GM12891 (cell line): ENCODE measurements at regions not wholly inside any gene's neighbourhood (a gene's known extent, or its start where the extent isn't known, plus 50 kb on each side); places are given as distances from the start of the nearest gene placed in this dataset.

Source experiments
- DNase-seq: peaks from one replicate; pipeline ENCODE4 v3.0.0; 2011; ENCODE audit warnings: low spot score; ENCODE audit not compliant: insufficient read length
- FAIRE-seq: peaks from 2 replicates; lab custom pipeline; 2011; peaks lifted over from hg19 to GRCh38; lab: Jason Lieb, UNC
- PAX5 ChIP-seq: IDR thresholded peaks from 2 replicates; pipeline ENCODE4 v1.6.1; 2011; ENCODE audit warnings: low read length, moderate library complexity, mild to moderate bottlenecking; ENCODE audit not compliant: insufficient read depth, severe bottlenecking
- POLR2A ChIP-seq: IDR thresholded peaks from 2 replicates; pipeline ENCODE4 v1.6.1; 2011; ENCODE audit warnings: low read depth, low read length, control low read depth
- POLR2AphosphoS5 ChIP-seq: IDR thresholded peaks from 2 replicates; pipeline ENCODE4 v1.6.1; 2011; ENCODE audit warnings: low read depth, low read length, control low read depth
- POU2F2 ChIP-seq: IDR thresholded peaks from 2 replicates; pipeline ENCODE4 v1.6.1; 2011; ENCODE audit warnings: low read depth, mild to moderate bottlenecking, control low read depth, low read length, moderate library complexity
- SPI1 ChIP-seq: IDR thresholded peaks from 2 replicates; pipeline ENCODE4 v1.6.1; 2011; ENCODE audit warnings: low read depth, low read length, control low read depth
- TAF1 ChIP-seq: IDR thresholded peaks from 2 replicates; pipeline ENCODE4 v1.6.1; 2011; ENCODE audit warnings: low read depth, low read length, control low read depth

- DNase-seq (no peak), FAIRE-seq (no peak)
- no peak for TF ChIP-seq POLR2AphosphoS5
- no peak for TF ChIP-seq PAX5
- no peak for TF ChIP-seq POU2F2
- no peak for TF ChIP-seq SPI1
Measured at GRCh38 chr14:45705940-45706534, 453.0 kb upstream of the MIS18BP1 start.

GRCh38 chr14:45699471-45699870, 446.5 kb upstream of the MIS18BP1 start:
- FAIRE-seq, result no peak
- no peak for DNase-seq
- TF ChIP-seq TAF1 (no peak), POLR2AphosphoS5 (no peak), SPI1 (no peak), POU2F2 (no peak)

- no peak for FAIRE-seq
- TF ChIP-seq POLR2AphosphoS5 (no peak), SPI1 (no peak), POU2F2 (no peak), TAF1 (no peak), PAX5 (no peak), POLR2A (no peak)
- no peak for DNase-seq
Measured at GRCh38 chr14:45698462-45699134, 445.6 kb upstream of the MIS18BP1 start.

- no peak for DNase-seq
- no peak for TF ChIP-seq POLR2AphosphoS5
- TF ChIP-seq SPI1, result no peak
- no peak for TF ChIP-seq POU2F2
- no peak for TF ChIP-seq TAF1
- TF ChIP-seq POLR2A, result no peak
- TF ChIP-seq PAX5, result no peak
- no peak for FAIRE-seq
Measured at GRCh38 chr14:45686771-45687170, 433.8 kb upstream of the MIS18BP1 start.

GRCh38 chr14:45680531-45680930, 427.5 kb upstream of the MIS18BP1 start:
- FAIRE-seq (no peak), DNase-seq (no peak)
- TF ChIP-seq POLR2AphosphoS5, result no peak
- no peak for TF ChIP-seq POU2F2

- FAIRE-seq (no peak), DNase-seq (no peak)
- no peak for TF ChIP-seq PAX5
- TF ChIP-seq POU2F2, result no peak
- TF ChIP-seq TAF1, result no peak
- TF ChIP-seq SPI1, result no peak
- no peak for TF ChIP-seq POLR2A
- TF ChIP-seq POLR2AphosphoS5, result no peak
Measured at GRCh38 chr14:45679853-45680252, 426.9 kb upstream of the MIS18BP1 start.

- no peak for TF ChIP-seq PAX5
- TF ChIP-seq POU2F2, result no peak
- no peak for TF ChIP-seq POLR2AphosphoS5
- no peak for TF ChIP-seq SPI1
- no peak for TF ChIP-seq POLR2A
- no peak for TF ChIP-seq TAF1
- DNase-seq (no peak), FAIRE-seq (no peak)
Measured at GRCh38 chr14:45678163-45678562, 425.2 kb upstream of the MIS18BP1 start.

GRCh38 chr14:45673420-45673819, 420.4 kb upstream of the MIS18BP1 start:
- FAIRE-seq (no peak), DNase-seq (no peak)
- TF ChIP-seq SPI1, result no peak
- TF ChIP-seq POLR2A, result no peak
- no peak for TF ChIP-seq PAX5
- no peak for TF ChIP-seq POU2F2
- TF ChIP-seq TAF1, result no peak
- TF ChIP-seq POLR2AphosphoS5, result no peak

- DNase-seq (no peak), FAIRE-seq (no peak)
- TF ChIP-seq TAF1 (no peak), PAX5 (no peak), POU2F2 (no peak), SPI1 (no peak), POLR2A (no peak), POLR2AphosphoS5 (no peak)
Measured at GRCh38 chr14:45664668-45665356, 411.8 kb upstream of the MIS18BP1 start.
